ENCODE measurements at regions not wholly inside any gene's neighbourhood (a gene's known extent, or its start where the extent isn't known, plus 50 kb on each side); places are given as distances from the start of the nearest gene placed in this dataset.
"Not testable (repeated sequence)": the region's sequence is repeated elsewhere in the genome, so short reads cannot be mapped to it uniquely, and the experiment has no call there.

DNA sequence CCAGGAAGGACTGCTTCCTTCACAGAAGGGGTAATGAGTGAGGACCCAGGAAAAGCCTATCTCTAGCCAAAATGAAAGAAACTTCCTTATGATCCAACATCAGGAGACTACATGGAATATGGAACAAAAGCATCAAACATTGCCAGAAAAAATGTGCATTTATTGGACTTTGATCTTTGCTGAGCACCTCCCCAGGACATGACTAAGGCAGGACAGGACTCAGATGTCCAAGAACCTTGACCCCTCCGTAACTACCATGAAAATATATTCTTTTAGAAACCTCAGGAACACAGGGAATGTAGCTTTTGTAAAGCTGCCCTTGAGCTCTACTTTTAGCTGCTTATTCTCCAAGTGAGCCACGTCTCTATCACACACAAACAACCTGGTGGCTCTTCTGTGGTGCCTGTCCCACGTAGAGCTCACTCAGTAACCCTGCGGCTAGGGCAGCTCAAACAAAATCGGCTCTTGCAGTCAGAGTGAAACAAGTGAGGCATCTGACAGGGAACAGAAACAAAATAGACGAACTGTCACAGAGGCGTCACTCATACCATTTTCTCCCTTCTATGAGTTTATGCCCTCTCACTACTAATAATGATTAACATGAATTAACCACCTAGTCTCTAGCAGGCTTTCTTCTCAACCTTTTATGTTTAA, 471.5 kb upstream of the API5 start:
- no peak for DNase-seq (ENCODE audit: low spot score)

DNA sequence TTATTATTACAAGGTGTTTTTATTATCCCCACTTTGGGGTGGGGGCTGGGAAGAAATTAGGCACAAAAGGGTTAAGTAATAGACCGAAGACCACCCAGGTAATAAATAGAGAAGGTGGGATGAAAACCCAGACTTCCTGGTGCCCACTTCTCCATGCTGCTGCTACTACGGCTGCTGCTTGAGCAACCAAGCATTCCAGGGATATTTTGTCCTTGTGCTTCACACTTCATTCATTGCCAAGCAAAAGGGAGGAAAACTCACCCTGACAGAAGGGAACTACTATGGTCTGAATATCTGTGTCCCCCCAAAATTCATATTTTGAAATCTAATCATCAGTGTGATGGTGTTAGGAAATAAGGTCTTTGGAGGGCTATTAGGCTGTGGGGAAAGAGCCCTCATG, 470.9 kb upstream of the API5 start:
- no peak for DNase-seq (ENCODE audit: low spot score)

DNA sequence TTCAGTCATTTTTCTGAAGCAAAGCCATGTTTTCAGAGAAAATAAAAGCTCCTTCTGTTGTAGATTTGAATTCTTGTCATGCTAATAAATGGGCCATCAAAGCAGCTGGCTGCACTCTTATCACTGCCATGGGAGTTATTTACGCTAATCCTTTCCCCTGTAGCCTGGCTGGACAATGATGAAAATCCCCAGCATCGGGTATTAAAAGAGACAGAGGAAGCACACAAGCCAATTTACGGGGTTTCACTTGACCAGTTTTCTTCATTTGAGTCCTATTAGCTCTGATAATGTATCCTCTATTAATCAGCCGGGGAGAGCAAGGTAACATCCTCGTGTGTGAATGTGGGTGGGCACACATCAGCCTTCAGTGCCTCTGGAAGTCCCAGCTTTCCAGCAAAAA, 470.2 kb upstream of the API5 start:
- no peak for DNase-seq (ENCODE audit: low spot score)

DNA sequence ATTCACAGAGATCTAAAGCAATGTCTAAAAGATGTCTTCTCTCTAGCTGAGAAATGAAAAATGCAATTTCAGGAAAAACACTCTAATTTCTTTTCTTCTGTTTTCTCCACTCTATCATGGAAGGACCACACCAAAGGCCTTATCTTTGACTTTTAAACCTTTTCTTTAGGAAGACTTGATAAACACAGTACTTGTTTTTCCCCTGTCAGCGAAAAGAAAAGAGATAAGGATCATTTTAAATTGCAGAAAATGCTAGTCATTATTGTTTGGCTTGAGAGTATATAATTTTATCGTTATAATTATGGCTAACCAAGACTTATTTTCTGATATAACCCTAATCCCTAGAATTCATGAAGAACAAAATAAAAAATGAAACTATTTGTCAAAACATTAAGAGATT, 462.4 kb upstream of the API5 start:
- no peak for DNase-seq (ENCODE audit: low spot score)

DNA sequence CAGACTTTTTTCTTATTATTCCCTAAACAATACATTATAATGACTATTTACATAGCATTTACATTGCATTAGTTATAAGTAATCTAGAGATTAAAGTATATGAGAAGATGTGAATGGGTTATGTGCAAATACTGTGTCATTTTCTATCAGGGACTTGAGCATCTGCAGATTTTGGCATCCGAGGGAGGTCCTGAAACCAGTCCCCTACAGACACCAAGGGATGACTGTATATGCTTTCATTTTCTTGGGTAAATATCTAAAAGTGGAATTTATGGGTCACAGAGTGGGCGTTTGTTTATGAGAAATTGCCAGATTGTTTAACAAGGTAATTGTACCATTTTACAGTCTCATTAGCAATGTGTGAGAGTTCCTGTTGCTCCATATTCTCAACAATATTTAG, 454.5 kb upstream of the API5 start:
- no peak for DNase-seq (ENCODE audit: low spot score)

DNA sequence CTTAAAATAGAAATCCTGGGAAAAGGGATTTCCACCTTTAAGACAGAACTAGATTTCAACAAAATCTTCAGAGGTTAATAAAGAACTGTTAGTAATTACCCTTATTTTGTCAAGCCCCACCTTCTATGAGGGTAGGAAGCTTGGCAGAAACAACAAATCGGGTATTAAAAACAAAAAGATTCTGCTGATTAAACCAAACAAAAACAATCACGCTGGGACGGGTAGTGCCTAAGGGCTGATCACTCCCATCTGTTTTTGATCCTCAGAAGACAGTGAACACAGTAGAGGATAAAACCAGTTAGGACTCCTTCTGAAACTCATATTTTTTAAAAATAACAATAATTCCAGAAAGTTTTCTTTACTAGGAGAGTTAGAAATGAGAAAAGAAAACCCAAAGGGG, 441.3 kb upstream of the API5 start:
- DNase-seq (ENCODE audit: low spot score), result no peak

DNA sequence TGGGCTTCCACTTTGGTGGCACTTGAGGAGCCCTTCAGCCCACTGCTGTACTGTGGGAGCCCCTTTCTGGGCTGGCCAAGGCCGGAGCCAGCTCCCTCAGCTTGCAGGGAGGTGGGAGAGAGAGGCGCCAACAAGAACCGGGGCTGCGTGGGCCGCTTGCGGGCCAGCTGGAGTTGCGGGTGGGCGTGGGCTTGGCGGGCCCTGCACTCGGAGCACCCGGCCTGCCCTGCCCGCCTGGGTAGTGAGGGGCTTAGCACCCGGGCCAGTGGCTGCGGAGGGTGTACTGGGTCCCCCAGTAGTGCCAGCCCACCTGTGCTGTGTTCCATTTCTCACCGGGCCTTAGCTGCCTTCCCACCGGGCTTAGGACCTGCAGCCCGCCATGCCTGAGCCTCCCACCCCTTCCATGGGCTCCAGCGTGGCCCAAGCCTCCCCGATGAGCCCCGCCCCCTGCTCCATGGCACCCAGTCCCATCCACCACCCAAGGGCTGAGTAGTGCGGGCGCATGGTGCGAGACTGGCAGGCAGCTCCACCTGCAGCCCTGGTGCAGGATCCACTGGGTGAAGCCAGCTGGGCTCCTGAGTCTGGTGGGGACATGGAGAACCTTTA, 437.9 kb upstream of the API5 start:
- DNase-seq (ENCODE audit: low spot score), result not testable (repeated sequence)

DNA sequence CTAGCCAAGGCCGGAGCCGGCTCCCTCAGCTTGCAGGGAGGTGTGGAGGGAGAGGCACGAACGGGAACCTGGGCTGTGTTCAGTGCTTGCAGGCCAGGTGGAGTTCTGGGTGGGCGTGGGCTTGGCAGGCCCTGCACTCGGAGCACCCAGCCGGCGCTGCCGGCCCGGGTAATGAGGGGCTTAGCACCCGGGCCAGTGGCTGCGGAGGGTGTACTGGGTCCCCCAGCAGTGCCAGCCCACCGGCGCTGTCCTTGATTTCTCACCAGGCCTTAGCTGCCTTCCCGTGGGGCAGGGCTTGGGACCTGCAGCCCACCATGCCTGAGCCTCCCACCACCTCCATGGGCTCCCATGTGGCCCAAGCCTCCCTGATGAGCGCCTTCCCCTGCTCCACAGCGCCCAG, 430.5 kb upstream of the API5 start:
- DNase-seq (ENCODE audit: low spot score), result not testable (repeated sequence)

DNA sequence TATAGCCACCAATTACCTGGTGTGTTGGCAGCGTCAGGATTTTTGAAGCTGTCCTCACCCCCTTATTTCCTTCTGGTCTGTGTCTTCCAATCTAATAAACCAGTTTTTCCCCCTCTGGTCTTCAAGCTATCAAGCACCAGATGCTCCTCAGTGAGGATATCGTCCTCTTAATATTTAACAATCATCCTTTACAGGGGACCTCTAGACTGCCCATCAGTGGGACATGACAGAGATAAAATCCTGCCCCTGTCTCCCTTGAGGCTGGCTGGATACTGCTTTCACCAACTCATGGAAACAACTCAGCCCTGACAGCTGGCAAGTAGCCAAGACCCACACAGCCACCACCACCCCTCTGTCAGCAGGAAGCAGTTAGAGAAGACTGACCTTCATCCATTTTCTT, 421.0 kb upstream of the API5 start:
- DNase-seq (ENCODE audit: low spot score), result no peak

DNA sequence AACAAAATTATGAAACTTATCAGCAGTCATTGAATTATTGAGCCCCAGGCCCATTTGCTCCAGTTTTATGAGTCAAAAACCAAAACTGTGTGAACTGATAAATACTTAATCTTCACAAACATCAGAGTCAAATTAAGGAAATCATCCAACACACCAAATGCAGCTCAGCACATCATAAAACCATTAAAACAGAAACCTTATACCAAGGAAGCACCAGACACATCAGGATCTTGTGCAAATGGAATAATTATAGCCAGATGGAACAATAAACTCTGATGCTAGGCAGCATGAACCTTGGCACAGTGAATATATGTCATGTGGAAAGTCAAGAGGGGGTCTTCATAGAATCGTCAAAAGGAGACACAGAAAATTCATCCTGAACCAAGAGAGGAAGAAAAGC, 410.7 kb upstream of the API5 start:
- no peak for DNase-seq (ENCODE audit: low spot score)

DNA sequence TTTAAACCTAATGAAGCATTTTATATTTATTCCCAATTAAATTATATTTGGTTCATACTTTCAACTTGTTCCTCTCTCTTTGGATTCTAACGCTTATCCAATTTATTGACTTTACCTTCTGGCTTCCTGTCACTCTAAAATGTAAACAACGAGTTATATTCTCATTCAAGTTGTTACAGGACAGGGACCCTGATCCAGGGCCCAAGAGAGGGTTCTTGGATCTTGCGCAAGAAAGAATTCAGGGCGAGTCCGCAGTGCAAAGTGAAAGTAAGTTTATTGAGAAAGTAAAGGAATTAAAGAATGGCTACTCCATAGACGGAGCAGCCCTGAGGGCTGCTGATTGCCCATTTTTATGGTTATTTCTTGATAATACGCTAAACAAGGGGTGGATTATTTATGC, 405.6 kb upstream of the API5 start:
- no peak for DNase-seq (ENCODE audit: low spot score)

DNA sequence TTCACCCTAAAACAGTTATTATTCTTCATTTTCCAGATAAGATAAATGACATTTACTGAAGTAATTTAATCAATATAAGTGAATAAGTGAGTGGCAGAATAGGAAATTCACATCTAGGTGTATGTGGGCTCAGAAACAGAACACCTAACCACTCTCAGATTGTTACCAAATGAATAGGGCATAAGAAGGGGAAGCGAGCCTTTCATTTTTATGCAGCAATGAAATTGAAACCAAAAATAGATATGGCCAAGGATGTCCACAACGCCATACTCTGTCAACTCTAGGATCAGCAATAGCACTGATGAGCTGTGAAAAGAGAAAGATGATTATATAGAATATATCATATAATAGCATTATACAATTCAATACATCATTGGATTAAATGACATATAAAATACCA, 398.1 kb upstream of the API5 start:
- no peak for DNase-seq (ENCODE audit: low spot score)

DNA sequence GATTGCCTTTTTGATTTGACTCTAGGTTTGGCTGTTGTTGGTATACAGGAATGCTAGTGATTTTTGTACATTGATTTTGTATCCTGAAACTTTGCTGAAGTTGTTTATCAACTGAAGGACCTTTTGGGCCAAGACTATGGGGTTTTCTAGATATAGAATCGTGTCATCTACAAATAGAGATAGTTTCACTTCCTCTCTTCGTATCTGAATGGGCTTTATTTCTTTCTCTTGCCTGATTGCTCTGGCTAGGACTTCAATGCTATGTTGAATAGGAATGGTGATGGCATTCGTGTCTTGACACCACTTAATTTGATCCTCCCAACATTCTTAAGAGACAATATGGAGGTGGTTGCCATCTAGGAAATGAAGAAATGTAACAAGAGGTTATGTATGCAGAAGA, 388.1 kb upstream of the API5 start:
- no peak for DNase-seq (ENCODE audit: low spot score)

DNA sequence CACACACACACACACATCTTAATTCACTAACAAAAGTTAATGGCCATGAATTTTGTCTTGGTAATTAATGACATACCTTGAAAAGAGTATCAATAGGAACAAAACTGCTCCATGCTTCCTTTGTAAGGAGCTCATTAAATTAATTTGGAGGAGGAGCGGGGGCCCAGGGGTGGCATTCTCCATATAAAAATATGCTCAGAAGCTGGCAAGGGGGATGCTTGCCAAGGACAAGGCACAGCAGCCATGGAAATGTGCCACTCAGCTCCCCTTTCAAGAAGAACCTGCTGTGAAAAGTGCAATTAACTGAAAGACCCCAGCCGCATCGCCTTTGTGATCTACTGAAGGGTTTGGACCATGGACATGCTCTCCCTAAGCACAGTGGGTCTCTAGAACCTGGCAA, 385.9 kb upstream of the API5 start:
- no peak for DNase-seq (ENCODE audit: low spot score)

DNA sequence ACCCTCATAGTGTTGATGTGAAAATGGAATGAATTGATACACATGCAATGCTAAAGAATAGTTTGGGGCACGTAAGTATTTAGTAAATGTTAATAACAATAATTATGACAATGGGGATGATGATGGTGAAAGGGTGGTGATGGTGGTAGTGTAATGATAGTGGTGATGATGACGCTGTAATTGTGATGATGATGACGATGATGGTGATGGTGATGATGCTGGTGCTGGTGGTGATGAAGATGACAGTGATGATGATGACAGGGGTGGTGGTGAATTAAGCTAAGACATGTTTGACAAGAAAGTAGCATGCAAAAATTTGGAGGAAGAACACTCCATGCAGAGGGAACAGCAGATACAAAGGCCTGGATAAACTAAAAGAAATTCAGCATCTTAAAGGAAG, 364.4 kb upstream of the API5 start:
- no peak for DNase-seq (ENCODE audit: low spot score)

DNA sequence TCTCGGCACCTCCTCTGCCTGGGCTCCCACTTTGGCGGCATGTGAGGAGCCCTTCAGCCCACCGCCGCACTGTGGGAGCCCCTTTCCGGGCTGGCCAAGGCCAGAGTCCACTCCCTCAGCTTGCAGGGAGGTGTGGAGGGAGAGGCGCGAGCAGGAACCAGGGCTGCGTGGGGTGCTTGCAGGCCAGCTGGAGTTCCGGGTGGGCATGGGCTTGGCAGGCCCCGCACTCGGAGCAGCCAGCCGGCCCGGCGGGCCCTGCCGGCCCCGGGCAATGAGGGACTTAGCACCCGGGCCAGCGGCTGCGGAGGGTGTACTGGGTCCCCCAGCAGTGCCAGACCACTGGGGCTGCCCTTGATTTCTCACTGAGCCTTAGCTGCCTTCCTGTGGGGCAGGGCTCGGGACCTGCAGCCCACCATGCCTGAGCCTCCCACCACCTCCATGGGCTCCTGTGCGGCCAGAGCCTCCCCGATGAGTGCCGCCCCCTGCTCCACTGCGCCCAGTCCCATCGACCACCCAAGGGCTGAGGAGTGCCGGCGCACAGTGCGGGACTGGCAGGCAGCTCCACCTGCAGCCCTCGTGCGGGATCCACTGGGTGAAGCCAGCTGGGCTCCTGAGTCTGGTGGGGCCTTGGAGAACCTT, 361.9 kb upstream of the API5 start:
- DNase-seq (ENCODE audit: low spot score), result not testable (repeated sequence)

DNA sequence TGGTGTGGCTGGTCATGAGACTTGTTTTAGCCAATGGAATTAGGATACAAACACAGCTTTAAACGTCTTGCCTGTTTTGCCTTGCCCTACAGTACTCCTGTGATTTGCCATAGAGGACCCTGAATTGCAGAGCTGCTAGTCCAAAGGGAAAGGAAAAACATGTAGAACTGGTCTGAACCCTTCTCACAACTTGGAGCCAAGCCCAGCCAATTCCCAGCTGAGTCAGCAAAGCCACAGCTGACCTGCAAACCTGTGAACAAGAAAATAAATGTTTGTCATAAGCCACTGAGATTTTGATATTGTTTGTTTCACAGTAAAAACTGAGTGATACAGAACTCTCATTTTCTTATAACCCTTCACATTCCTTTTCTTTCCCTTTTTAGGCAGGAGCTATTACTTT, 360.5 kb upstream of the API5 start:
- no peak for DNase-seq (ENCODE audit: low spot score)

DNA sequence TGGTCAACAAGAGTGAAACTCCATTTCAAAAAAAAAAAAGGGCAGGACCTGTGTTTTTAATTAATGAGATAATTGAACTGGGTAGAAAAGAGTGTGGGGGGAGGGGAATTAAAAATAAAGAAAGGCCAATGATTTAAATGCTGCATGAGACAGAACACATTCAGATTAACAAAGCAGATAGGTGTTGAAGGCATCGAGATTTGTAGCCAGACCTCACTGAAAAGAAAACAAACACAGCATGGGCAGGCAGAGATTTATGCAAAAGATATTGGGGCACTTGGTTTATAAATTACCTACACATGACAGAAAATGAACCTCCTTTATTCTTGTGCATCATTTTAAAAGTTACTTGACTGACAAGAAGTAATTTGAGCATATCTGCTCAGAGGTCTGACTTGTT, 354.0 kb upstream of the API5 start:
- DNase-seq (ENCODE audit: low spot score), result no peak

DNA sequence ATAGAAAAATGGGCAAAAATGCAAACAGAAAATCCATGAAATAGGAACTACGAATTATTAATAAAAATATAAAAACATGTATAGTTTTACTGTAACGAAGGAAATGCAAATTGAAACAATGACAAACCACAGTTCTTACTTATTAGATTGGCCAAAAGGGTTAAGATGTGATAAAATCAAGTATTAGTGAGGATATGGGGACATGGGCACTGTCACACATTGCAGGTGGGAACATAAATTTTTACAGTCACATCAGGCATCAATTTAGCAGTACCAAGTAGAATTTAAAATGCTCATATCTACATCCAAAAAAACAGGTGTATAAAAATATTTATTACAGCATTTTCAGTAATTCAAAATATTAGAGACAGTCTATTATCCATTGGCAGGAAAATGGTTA, 353.2 kb upstream of the API5 start:
- DNase-seq (ENCODE audit: low spot score), result no peak

DNA sequence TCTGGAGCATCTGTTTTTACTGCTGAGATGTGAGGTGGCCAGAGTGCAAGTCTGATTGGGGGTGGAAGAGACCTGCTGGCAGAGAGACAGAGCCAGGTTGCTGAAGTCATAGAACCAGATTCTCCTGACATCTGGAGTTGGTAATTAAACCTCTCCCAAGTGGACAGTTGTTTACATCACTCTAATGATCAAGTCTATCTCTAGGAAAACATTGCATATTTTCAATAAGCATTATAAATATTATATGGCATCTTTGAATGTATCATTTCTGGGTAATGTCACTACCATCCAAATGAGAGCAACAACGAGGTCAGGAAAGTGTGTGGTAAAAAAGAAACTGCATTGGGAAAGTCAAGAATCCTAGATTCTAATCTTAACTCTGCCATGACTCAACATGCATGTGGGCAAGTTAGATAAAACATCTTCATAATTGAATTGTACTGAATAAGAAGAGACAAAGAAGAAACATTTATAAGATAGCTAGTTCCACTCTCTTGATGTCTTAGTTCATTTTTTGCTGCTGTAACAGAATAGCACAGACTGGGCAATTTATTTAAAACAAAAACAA, 351.2 kb upstream of the API5 start:
- DNase-seq (ENCODE audit: low spot score), result no peak

DNA sequence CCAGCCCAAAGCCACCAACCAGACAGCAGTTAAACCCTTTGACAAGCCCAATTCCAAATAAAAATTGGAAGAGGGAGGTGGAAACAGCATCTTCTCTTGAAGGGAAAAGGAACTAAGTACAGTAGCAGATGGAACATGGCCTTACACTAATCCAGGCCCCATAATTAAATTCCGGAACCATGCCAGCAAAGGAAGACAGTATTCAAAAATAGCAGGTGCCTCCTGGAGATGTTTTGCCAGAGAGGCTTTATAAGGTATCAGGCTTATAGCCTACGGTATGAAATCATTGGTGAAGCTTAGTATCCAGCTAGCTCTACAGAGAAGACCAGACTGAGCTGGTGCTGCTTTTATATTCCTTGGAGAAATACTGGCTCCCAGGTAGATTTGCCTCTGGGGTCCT, 344.1 kb upstream of the API5 start:
- DNase-seq (ENCODE audit: low spot score), result no peak

DNA sequence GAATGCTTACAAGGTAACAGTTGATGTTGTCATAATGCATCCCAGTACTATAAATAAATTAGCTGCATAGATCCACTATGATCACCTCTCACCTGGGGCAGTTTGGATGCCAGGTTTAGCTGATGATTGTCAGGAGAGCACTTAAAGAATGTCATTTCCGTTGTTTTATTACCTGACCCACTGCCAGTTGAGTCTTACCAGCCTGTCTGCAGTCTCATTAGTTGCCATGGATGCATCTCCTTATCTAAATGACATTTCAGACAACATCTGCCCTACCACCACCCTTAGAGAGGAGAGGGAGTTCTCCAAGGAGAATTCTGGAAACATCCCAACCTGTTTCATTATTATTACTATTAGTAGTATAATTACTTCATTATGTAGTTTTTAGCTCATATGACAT, 339.1 kb upstream of the API5 start:
- no peak for DNase-seq (ENCODE audit: low spot score)

DNA sequence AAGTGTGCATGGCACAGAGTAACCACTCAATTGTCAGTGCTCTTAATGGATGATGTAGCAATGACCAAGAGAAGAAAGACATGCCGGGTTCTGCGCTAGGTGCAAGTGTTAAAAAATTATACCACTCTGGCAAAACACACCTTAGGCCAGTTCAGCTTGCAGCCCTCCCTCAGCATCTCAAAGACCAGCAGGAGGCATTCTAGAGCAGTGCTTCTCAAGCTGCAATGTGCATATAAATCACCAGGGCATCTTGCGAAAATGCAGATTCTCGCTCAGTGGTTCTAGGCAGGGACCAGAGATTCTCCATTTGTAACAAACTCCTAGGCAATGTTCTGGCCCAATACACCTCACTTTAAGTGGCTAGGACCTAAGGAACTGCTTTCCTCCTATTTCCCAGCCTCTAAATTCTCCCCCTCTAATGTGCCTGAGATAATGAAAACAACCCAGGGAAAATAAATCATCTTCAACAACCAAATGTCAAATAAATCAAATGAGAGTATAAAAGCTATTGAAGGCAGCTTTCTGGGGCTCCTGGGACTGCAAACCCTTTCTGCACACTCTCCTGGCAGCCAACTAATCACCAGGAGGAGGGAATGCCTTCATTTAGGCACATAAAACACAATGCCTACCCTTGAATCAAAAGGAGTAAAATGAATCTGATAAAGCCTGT, 337.2 kb upstream of the API5 start:
- DNase-seq (ENCODE audit: low spot score), result no peak
